ENCODE measurements at regions not wholly inside any gene's neighbourhood (a gene's known extent, or its start where the extent isn't known, plus 50 kb on each side); places are given as distances from the start of the nearest gene placed in this dataset.

DNA sequence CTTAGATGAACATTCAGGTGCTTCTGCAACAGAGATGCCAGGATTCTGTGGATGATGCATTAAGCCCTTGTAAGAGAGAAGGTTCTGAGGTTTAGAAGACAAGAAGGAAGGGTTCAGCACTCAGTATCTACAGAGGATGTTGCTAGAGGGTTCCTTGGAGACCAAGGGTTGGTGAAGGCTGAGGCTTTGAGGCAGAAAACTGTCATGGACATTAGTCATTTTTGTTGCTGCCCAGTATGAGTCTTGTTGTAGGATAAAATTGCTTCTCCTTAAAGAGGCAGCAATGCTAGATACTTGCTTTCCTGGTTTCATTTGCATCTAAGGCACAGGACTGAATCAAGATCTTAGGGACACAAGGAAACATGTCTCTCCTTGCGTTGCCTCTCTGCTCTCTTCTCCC lies 319.4 kb upstream of the NFIA start (continued):
- TF ChIP-seq NFYB (CRISPR knock-in tag; conservative IDR thresholded peaks at IDR 0.05; ENCODE audit: low read depth) = no peak

- ChIA-PET CTCF (no interaction called here), POLR2A (no interaction called here)
- ATAC-seq = no peak
- no peaks in the 10 kb centered on the region for H3K27me3 Mint-ChIP-seq (ENCODE audit: low read depth)
- no peak overlapping the region for H3K27ac Mint-ChIP-seq
- DNase-seq (ENCODE audit: low spot score) = no peak
- H3K9me3 Mint-ChIP-seq = peaks cover 5% of the 10 kb centered on the region
- H3K4me1 Mint-ChIP-seq = no peaks in the 10 kb centered on the region
- no peaks in the 10 kb centered on the region for H3K36me3 Mint-ChIP-seq
- no peak overlapping the region for H3K4me3 Mint-ChIP-seq
- no peak for TF ChIP-seq CREM (CRISPR knock-in tag; IDR thresholded peaks at IDR 0.05)
- no peak for TF ChIP-seq NFE2L1 (CRISPR knock-in tag; IDR thresholded peaks at IDR 0.05)
- TF ChIP-seq, protein P1, sequence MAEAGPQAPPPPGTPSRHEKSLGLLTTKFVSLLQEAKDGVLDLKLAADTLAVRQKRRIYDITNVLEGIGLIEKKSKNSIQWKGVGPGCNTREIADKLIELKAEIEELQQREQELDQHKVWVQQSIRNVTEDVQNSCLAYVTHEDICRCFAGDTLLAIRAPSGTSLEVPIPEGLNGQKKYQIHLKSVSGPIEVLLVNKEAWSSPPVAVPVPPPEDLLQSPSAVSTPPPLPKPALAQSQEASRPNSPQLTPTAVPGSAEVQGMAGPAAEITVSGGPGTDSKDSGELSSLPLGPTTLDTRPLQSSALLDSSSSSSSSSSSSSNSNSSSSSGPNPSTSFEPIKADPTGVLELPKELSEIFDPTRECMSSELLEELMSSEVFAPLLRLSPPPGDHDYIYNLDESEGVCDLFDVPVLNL (CRISPR knock-in tag; IDR thresholded peaks at IDR 0.05; ENCODE audit: borderline replicate concordance, low read depth) = no peak
- no peak for TF ChIP-seq ZNF512 (CRISPR knock-in tag; IDR thresholded peaks at IDR 0.05; ENCODE audit: borderline replicate concordance)
- TF ChIP-seq ZNF423 (CRISPR knock-in tag; IDR thresholded peaks at IDR 0.05) = no peak
- TF ChIP-seq GTF2I (CRISPR knock-in tag; conservative IDR thresholded peaks at IDR 0.05) = no peak
- TF ChIP-seq, protein P2, sequence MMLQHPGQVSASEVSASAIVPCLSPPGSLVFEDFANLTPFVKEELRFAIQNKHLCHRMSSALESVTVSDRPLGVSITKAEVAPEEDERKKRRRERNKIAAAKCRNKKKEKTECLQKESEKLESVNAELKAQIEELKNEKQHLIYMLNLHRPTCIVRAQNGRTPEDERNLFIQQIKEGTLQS (CRISPR knock-in tag; conservative IDR thresholded peaks at IDR 0.05) = no peak
- TF ChIP-seq, protein P3, sequence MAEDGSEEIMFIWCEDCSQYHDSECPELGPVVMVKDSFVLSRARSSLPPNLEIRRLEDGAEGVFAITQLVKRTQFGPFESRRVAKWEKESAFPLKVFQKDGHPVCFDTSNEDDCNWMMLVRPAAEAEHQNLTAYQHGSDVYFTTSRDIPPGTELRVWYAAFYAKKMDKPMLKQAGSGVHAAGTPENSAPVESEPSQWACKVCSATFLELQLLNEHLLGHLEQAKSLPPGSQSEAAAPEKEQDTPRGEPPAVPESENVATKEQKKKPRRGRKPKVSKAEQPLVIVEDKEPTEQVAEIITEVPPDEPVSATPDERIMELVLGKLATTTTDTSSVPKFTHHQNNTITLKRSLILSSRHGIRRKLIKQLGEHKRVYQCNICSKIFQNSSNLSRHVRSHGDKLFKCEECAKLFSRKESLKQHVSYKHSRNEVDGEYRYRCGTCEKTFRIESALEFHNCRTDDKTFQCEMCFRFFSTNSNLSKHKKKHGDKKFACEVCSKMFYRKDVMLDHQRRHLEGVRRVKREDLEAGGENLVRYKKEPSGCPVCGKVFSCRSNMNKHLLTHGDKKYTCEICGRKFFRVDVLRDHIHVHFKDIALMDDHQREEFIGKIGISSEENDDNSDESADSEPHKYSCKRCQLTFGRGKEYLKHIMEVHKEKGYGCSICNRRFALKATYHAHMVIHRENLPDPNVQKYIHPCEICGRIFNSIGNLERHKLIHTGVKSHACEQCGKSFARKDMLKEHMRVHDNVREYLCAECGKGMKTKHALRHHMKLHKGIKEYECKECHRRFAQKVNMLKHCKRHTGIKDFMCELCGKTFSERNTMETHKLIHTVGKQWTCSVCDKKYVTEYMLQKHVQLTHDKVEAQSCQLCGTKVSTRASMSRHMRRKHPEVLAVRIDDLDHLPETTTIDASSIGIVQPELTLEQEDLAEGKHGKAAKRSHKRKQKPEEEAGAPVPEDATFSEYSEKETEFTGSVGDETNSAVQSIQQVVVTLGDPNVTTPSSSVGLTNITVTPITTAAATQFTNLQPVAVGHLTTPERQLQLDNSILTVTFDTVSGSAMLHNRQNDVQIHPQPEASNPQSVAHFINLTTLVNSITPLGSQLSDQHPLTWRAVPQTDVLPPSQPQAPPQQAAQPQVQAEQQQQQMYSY (CRISPR knock-in tag; IDR thresholded peaks at IDR 0.05) = no peak
- TF ChIP-seq ZSCAN18 (CRISPR knock-in tag; IDR thresholded peaks at IDR 0.05) = no peak
- TF ChIP-seq ZNF671 (CRISPR knock-in tag; IDR thresholded peaks at IDR 0.05) = no peak
- no peak for TF ChIP-seq ESRRA (CRISPR knock-in tag; IDR thresholded peaks at IDR 0.05; ENCODE audit: borderline replicate concordance)
- TF ChIP-seq, protein P4, sequence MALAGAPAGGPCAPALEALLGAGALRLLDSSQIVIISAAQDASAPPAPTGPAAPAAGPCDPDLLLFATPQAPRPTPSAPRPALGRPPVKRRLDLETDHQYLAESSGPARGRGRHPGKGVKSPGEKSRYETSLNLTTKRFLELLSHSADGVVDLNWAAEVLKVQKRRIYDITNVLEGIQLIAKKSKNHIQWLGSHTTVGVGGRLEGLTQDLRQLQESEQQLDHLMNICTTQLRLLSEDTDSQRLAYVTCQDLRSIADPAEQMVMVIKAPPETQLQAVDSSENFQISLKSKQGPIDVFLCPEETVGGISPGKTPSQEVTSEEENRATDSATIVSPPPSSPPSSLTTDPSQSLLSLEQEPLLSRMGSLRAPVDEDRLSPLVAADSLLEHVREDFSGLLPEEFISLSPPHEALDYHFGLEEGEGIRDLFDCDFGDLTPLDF (CRISPR knock-in tag; IDR thresholded peaks at IDR 0.05) = no peak
- no peak for TF ChIP-seq ZNF317 (CRISPR knock-in tag; IDR thresholded peaks at IDR 0.05; ENCODE audit: borderline replicate concordance, low read depth)
- no peak for TF ChIP-seq MLX (CRISPR knock-in tag; IDR thresholded peaks at IDR 0.05)
- TF ChIP-seq, protein P5, sequence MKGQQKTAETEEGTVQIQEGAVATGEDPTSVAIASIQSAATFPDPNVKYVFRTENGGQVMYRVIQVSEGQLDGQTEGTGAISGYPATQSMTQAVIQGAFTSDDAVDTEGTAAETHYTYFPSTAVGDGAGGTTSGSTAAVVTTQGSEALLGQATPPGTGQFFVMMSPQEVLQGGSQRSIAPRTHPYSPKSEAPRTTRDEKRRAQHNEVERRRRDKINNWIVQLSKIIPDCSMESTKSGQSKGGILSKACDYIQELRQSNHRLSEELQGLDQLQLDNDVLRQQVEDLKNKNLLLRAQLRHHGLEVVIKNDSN (CRISPR knock-in tag; IDR thresholded peaks at IDR 0.05) = no peak
- TF ChIP-seq CDX4 (CRISPR knock-in tag; IDR thresholded peaks at IDR 0.05; ENCODE audit: borderline replicate concordance) = no peak
- TF ChIP-seq, protein P6, sequence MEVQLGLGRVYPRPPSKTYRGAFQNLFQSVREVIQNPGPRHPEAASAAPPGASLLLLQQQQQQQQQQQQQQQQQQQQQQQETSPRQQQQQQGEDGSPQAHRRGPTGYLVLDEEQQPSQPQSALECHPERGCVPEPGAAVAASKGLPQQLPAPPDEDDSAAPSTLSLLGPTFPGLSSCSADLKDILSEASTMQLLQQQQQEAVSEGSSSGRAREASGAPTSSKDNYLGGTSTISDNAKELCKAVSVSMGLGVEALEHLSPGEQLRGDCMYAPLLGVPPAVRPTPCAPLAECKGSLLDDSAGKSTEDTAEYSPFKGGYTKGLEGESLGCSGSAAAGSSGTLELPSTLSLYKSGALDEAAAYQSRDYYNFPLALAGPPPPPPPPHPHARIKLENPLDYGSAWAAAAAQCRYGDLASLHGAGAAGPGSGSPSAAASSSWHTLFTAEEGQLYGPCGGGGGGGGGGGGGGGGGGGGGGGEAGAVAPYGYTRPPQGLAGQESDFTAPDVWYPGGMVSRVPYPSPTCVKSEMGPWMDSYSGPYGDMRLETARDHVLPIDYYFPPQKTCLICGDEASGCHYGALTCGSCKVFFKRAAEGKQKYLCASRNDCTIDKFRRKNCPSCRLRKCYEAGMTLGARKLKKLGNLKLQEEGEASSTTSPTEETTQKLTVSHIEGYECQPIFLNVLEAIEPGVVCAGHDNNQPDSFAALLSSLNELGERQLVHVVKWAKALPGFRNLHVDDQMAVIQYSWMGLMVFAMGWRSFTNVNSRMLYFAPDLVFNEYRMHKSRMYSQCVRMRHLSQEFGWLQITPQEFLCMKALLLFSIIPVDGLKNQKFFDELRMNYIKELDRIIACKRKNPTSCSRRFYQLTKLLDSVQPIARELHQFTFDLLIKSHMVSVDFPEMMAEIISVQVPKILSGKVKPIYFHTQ (CRISPR knock-in tag; IDR thresholded peaks at IDR 0.05) = no peak
- no peak for TF ChIP-seq ATF1 (CRISPR knock-in tag; IDR thresholded peaks at IDR 0.05)
Measured at GRCh38 chr1:60762176-60762575, 320.2 kb upstream of the NFIA start.
